Choroid plexus epithelial cell (primary cell): ENCODE measurements at regions not wholly inside any gene's neighbourhood (a gene's known extent, or its start where the extent isn't known, plus 50 kb on each side); places are given as distances from the start of the nearest gene placed in this dataset.

Experiments used
- DNase-seq: peaks from one replicate; pipeline ENCODE4 v3.0.0-alpha.2; 2010; ENCODE audit warnings: low read depth
- H3K4me3 ChIP-seq: 2 replicates; pipeline ENCODE4 v1.5.1; 2011; ENCODE audit warnings: low read depth, mild to moderate bottlenecking, control low read depth, low read length, moderate library complexity
- CTCF ChIP-seq: conservative IDR thresholded peaks from 2 replicates; pipeline ENCODE4 v1.5.1; 2011; ENCODE audit warnings: low read depth, mild to moderate bottlenecking, control low read depth, inconsistent platforms, low read length, moderate library complexity

- H3K4me3 ChIP-seq, result no peak overlapping the region
- TF ChIP-seq CTCF, result no peak
These were observed 51.8 kb upstream of the ADGRA1 start for GRCh38 chr10:133035952-133036351.

GRCh38 chr10:133034762-133035161, 53.0 kb upstream of the ADGRA1 start:
- no peak for TF ChIP-seq CTCF
- DNase-seq, result no peak
- no peak overlapping the region for H3K4me3 ChIP-seq

More at GRCh38 chr10:133035952-133036351, 51.8 kb upstream of the ADGRA1 start:
- no peak for DNase-seq

GRCh38 chr10:133034092-133034491, 53.6 kb upstream of the ADGRA1 start:
- DNase-seq, result no peak
- TF ChIP-seq CTCF, result no peak
- H3K4me3 ChIP-seq, result no peak overlapping the region

DNA sequence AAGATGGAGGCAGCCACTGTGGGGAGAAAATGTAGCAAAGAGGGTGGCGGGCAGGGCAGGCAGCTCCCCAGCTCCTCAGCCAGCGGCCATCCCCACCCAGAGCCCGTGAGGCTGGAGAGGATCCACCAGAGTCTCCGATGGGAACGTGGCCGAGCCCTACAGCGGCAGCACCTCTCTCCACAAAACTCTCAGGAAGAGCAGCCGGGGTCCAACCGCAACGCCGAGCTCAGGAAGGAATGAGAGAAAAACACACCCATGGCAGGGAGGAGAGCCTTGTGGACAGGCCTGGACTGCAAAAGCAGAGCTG, 54.0 kb upstream of the ADGRA1 start:
- DNase-seq, result no peak
- TF ChIP-seq CTCF, result no peak
- H3K4me3 ChIP-seq, result no peak overlapping the region

GRCh38 chr10:133032976-133033741, 54.6 kb upstream of the ADGRA1 start:
- no peak for DNase-seq
- no peak overlapping the region for H3K4me3 ChIP-seq
- no peak for TF ChIP-seq CTCF

DNA sequence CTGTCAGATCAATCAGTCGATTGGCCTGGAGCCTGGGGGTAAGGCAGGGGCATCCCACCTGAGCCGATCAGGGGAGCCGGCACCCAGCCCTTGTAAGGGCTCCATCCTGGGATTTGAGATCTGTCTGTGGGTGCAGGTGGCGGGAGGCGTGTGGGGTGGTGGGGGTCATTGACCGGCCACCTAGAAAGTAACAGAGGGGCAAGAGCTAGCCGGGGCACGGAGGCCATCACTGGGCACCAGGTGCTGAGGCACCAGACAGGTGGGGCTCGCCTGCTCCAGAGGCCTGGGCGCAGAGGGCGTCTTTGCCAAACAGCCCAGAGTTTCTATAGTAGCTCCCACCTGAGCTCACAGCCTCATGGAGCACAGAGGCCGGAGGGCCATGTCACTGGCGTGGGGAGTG, 55.5 kb upstream of the ADGRA1 start:
- DNase-seq, result no peak
- TF ChIP-seq CTCF, result no peak
- no peak overlapping the region for H3K4me3 ChIP-seq

- H3K4me3 ChIP-seq, result no peak overlapping the region
- no peak for DNase-seq
- no peak for TF ChIP-seq CTCF
These were observed 56.1 kb upstream of the ADGRA1 start for GRCh38 chr10:133031541-133032125.
